H9 (cell line): ENCODE measurements at regions not wholly inside any gene's neighbourhood (a gene's known extent, or its start where the extent isn't known, plus 50 kb on each side); places are given as distances from the start of the nearest gene placed in this dataset.

Source experiments
- DNase-seq: peaks from one replicate; pipeline ENCODE4 v3.0.0-alpha.2; 2017
- H2AFZ ChIP-seq: one replicate; pipeline ENCODE4 v1.6.1; 2013; ENCODE audit warnings: mild to moderate bottlenecking, low read length, control low read depth, moderate library complexity
- H2AK5ac ChIP-seq: 2 replicates; pipeline ENCODE4 v1.6.1; 2013; ENCODE audit warnings: low read length, control low read depth, mixed read lengths; ENCODE audit not compliant: insufficient read length
- H2BK120ac ChIP-seq: one replicate; pipeline ENCODE4 v1.6.1; 2013; ENCODE audit warnings: low read depth, mild to moderate bottlenecking, low read length, control low read depth, inconsistent platforms; ENCODE audit not compliant: poor library complexity, severe bottlenecking
- H2BK12ac ChIP-seq: 2 replicates; pipeline ENCODE4 v1.6.1; 2013; ENCODE audit warnings: low read length, control low read depth, mixed read lengths, low read depth; ENCODE audit not compliant: insufficient read length
- H2BK15ac ChIP-seq: 2 replicates; pipeline ENCODE4 v1.6.1; 2013; ENCODE audit warnings: low read depth, low read length, control low read depth
- H2BK20ac ChIP-seq: one replicate; pipeline ENCODE4 v1.6.1; 2013; ENCODE audit warnings: low read depth, mild to moderate bottlenecking, low read length, control low read depth, inconsistent platforms; ENCODE audit not compliant: poor library complexity, severe bottlenecking
- H2BK5ac ChIP-seq: 2 replicates; pipeline ENCODE4 v1.6.1; 2013; ENCODE audit warnings: low read length, control low read depth, mixed read lengths; ENCODE audit not compliant: insufficient read length
- H3K14ac ChIP-seq: 2 replicates; pipeline ENCODE4 v1.6.1; 2013; ENCODE audit warnings: low read length, control low read depth; ENCODE audit not compliant: insufficient read depth
- H3K18ac ChIP-seq: 2 replicates; pipeline ENCODE4 v1.6.1; 2013; ENCODE audit warnings: low read depth, mild to moderate bottlenecking, mixed read lengths, low read length, control low read depth; ENCODE audit not compliant: insufficient read length
- H3K23ac ChIP-seq: 2 replicates; pipeline ENCODE4 v1.6.1; 2013; ENCODE audit warnings: low read length, control low read depth, mixed read lengths, low read depth; ENCODE audit not compliant: insufficient read length
- H3K23me2 ChIP-seq: 2 replicates; pipeline ENCODE4 v1.6.1; 2013; ENCODE audit warnings: low read depth, mild to moderate bottlenecking, mixed read lengths, low read length, control low read depth; ENCODE audit not compliant: insufficient read length, poor library complexity, severe bottlenecking
- H3K27ac ChIP-seq: 2 replicates; pipeline ENCODE4 v1.5.1; 2013; ENCODE audit warnings: low read length, control low read depth, mixed read lengths, low read depth; ENCODE audit not compliant: insufficient read length
- H3K27me3 ChIP-seq: 2 replicates; pipeline ENCODE4 v1.6.1; 2013; ENCODE audit warnings: low read length, control low read depth, inconsistent platforms; ENCODE audit not compliant: insufficient read depth
- H3K4ac ChIP-seq: 2 replicates; pipeline ENCODE4 v1.6.1; 2013; ENCODE audit warnings: low read depth, mild to moderate bottlenecking, control low read depth, inconsistent platforms, low read length, moderate library complexity
- H3K4me1 ChIP-seq: 2 replicates; pipeline ENCODE4 v1.6.1; 2013; ENCODE audit warnings: low read length, control low read depth, inconsistent platforms; ENCODE audit not compliant: insufficient read depth
- H3K4me2 ChIP-seq: 2 replicates; pipeline ENCODE4 v1.6.1; 2013; ENCODE audit warnings: low read length, control low read depth, mixed read lengths; ENCODE audit not compliant: insufficient read length, insufficient read depth
- H3K56ac ChIP-seq: 2 replicates; pipeline ENCODE4 v1.6.1; 2013; ENCODE audit warnings: low read depth, mild to moderate bottlenecking, mixed read lengths, low read length, control low read depth; ENCODE audit not compliant: insufficient read length
- H3K79me1 ChIP-seq: 2 replicates; pipeline ENCODE4 v1.6.1; 2013; ENCODE audit warnings: low read depth, mild to moderate bottlenecking, moderate library complexity, low read length, control low read depth, inconsistent platforms; ENCODE audit not compliant: insufficient read depth, poor library complexity, severe bottlenecking
- H3K79me2 ChIP-seq: 2 replicates; pipeline ENCODE4 v1.6.1; 2013; ENCODE audit warnings: low read length, control low read depth, inconsistent platforms; ENCODE audit not compliant: insufficient read depth
- H3K9ac ChIP-seq: 2 replicates; pipeline ENCODE4 v1.6.1; 2013; ENCODE audit warnings: low read length, control low read depth, mixed read lengths; ENCODE audit not compliant: insufficient read length; ENCODE audit errors: extremely low read depth
- H3K9me3 ChIP-seq: one replicate; pipeline ENCODE4 v1.6.1; 2013; ENCODE audit warnings: low read depth, low read length, inconsistent platforms; ENCODE audit not compliant: control insufficient read depth
- H3T11ph ChIP-seq: one replicate; pipeline ENCODE4 v1.6.1; 2013; ENCODE audit warnings: mild to moderate bottlenecking, low read length, control low read depth, inconsistent platforms
- H4K20me1 ChIP-seq: one replicate; pipeline ENCODE4 v1.6.1; 2013; ENCODE audit not compliant: control insufficient read depth, insufficient read length, insufficient read depth
- H4K5ac ChIP-seq: 2 replicates; pipeline ENCODE4 v1.6.1; 2013; ENCODE audit warnings: low read depth, mild to moderate bottlenecking, mixed read lengths, low read length, control low read depth; ENCODE audit not compliant: insufficient read length
- H4K8ac ChIP-seq: replicated peaks from 2 replicates; pipeline ENCODE4 v1.6.1; 2013; ENCODE audit warnings: low read length, control low read depth, mixed read lengths, low read depth; ENCODE audit not compliant: insufficient read length
- H4K91ac ChIP-seq: 2 replicates; pipeline ENCODE4 v1.6.1; 2013; ENCODE audit warnings: low read depth, mild to moderate bottlenecking, moderate library complexity, mixed read lengths, low read length, control low read depth; ENCODE audit not compliant: insufficient read length
- H3K27ac Mint-ChIP-seq, 3 experiments: 2 replicates in 2 of 3; 3 replicates in 1 of 3; pipeline ENCODE4 v1.8.0; 2020 to 2021; ENCODE audit warnings: mixed read lengths in 3 of 3, mild to moderate bottlenecking in 1 of 3, moderate library complexity in 1 of 3
- H3K27me3 Mint-ChIP-seq: 2 replicates; pipeline ENCODE4 v1.8.0; 2021; ENCODE audit warnings: low read depth, mild to moderate bottlenecking, moderate library complexity, mixed read lengths
- H3K36me3 Mint-ChIP-seq, 3 experiments: 2 replicates in 2 of 3; 3 replicates in 1 of 3; pipeline ENCODE4 v1.8.0; 2020 to 2021; ENCODE audit warnings: low read depth in 3 of 3, mixed read lengths in 3 of 3; ENCODE audit not compliant: insufficient read depth in 1 of 3
- H3K4me1 Mint-ChIP-seq, 2 experiments: 2 replicates each; pipeline ENCODE4 v1.8.0; 2020; ENCODE audit warnings: mixed read lengths in 2 of 2
- H3K4me3 Mint-ChIP-seq, 2 experiments: 2 replicates in 1 of 2; 3 replicates in 1 of 2; pipeline ENCODE4 v1.8.0; 2020 to 2021; ENCODE audit warnings: mild to moderate bottlenecking in 2 of 2, mixed read lengths in 2 of 2, moderate library complexity in 1 of 2
- H3K9me3 Mint-ChIP-seq, 2 experiments: 2 replicates in 1 of 2; 3 replicates in 1 of 2; pipeline ENCODE4 v1.8.0; 2020; ENCODE audit warnings: mild to moderate bottlenecking in 2 of 2, mixed read lengths in 2 of 2, moderate library complexity in 1 of 2
- CTCF ChIP-seq: fragments of 200-600 bp; sonication (generic); conservative IDR thresholded peaks from 3 replicates; pipeline ENCODE4 v1.8.0; 2021; ENCODE audit warnings: antibody characterized with exemption, mild to moderate bottlenecking

GRCh38 chr6:11292594-11293236, 60.2 kb upstream of the NEDD9 start:
- Histone ChIP-seq H4K5ac (no peak overlapping the region), H2BK20ac (no peak overlapping the region), H2AK5ac (no peak overlapping the region), H3K4me1 (no peaks in the 10 kb centered on the region), H3K9ac (no peak overlapping the region), H3T11ph (no peak overlapping the region), H4K20me1 (no peaks in the 10 kb centered on the region), H3K4ac (no peak overlapping the region), H2BK5ac (no peak overlapping the region), H4K8ac (no peak overlapping the region), H3K79me2 (no peaks in the 10 kb centered on the region), H2BK15ac (no peak overlapping the region), H3K27me3 (no peaks in the 10 kb centered on the region; the same call in 1 of the 2 replicates), H3K23me2 (no peaks in the 10 kb centered on the region), H3K79me1 (no peaks in the 10 kb centered on the region), H3K23ac (no peak overlapping the region), H3K27ac (no peak overlapping the region), H4K91ac (no peak overlapping the region), H2BK12ac (no peak overlapping the region), H3K56ac (no peak overlapping the region), H2BK120ac (no peak overlapping the region), H2AFZ (no peak overlapping the region), H3K14ac (no peak overlapping the region), H3K18ac (no peak overlapping the region), H3K4me2 (no peak overlapping the region), H3K9me3 (no peaks in the 10 kb centered on the region)
- Mint-ChIP-seq H3K4me3 (no peak overlapping the region), H3K27me3 (no peaks in the 10 kb centered on the region), H3K36me3 (peaks cover 0 to 4% (median 0%) of the 10 kb centered on the region in 3 experiments; a peak in 2 of 7 replicates), H3K4me1 (no peaks in the 10 kb centered on the region), H3K27ac (no peak overlapping the region), H3K9me3 (peaks cover 3 to 5% of the 10 kb centered on the region in 2 experiments; a peak in 4 of 5 replicates)
- DNase-seq = no peak
- TF ChIP-seq CTCF = no peak
